HG03060 (cell line): ENCODE measurements at regions not wholly inside any gene's neighbourhood (a gene's known extent, or its start where the extent isn't known, plus 50 kb on each side); places are given as distances from the start of the nearest gene placed in this dataset.

ENCODE experiments used
- ATAC-seq: cut with Tn5 transposase; IDR thresholded peaks from one replicate; pipeline ENCODE4 v1.9.1; 2021; ENCODE audit warnings: low read depth, moderate number of reproducible peaks; ENCODE audit not compliant: unreplicated experiment

DNA sequence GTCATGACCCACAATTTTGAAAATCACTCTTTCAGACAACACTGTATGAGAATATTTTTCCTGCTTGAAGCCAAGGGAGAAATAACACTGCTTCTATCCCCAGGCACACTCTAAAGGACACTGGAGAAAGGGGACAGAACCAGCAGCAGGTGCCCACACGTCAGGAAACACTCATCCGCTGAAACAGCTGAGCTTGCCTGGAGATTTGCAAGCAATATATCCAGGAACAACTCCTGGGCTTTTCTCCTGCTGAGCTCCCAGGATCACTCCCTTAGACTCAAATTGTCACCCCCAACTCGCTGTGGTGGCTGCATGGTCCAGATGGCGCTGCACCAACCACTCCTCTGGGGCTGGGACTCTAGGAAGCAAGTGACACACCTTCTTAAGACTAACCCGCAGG is 186.7 kb downstream of the ARL4C start:
- no peak for ATAC-seq

DNA sequence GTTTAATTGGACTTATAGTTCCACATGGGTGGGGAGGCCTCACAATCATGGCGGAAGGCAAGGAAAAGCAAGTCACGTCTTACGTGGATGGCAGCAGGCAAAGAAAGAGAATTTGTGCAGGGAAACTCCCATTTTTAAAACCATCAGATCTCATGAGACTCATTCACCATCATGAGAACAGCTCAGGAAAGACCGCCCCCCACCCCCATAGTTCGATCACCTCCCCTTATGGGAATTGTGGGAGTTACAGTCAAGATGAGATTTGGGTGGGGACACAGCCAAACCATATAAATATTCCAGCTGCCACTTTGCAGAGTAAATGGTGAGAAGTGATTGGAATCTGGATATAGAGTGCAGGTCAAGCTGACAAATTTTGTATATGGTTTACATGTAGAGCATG is 187.4 kb downstream of the ARL4C start:
- ATAC-seq: no peak

DNA sequence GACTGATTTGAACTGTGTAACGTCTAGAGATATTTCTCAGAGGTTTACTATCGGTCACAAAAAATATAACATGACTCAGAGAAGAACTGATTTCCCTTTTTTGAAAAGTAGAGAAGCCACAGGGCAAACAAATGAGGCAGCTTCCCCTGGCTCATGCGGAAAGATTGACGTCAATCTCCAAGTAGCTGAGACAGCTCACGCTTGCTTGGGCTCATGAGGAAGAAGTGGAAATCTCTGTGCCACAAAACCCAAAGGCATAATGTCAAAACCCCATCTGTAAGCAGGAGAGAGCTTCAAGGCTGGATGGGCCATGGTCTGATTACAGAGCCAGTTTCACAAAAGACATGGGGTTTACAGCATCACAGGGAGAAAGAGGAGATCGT is 188.1 kb downstream of the ARL4C start:
- ATAC-seq: peak; percentile 93

DNA sequence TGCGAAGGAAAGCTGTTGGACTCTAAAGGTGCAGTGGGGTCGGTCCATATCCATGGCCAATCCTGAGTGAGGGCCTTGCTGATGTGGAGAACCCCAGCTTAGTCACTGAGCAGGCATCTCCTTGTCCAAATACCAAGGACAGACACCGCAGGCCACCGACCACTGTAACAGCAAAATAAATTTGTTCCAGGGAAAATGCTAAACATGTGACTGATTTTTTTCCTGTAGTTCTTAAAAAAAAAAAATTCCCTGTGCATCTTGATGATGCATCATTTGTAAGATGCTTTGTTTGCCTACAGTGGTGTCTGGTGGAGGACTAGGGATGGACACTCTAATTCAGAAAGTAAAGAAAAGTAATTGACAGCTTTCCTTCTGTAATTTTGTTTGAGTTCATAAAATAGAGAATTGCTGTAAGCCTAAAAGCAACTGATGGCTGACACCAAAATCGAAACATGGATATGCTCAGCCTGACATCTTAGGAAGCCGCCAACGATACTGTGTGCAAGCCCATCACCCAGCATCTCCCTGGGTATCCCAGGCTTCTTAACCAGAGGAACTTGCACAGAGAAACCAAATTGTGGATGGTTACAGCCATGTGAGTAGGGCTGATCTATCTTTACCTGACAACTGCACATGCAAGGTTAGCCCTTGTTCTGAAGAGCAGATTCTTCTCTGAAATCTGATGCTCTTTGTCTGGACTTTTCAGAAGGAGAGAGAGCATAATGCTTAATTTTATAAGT is 188.6 kb downstream of the ARL4C start:
- no peak for ATAC-seq

DNA sequence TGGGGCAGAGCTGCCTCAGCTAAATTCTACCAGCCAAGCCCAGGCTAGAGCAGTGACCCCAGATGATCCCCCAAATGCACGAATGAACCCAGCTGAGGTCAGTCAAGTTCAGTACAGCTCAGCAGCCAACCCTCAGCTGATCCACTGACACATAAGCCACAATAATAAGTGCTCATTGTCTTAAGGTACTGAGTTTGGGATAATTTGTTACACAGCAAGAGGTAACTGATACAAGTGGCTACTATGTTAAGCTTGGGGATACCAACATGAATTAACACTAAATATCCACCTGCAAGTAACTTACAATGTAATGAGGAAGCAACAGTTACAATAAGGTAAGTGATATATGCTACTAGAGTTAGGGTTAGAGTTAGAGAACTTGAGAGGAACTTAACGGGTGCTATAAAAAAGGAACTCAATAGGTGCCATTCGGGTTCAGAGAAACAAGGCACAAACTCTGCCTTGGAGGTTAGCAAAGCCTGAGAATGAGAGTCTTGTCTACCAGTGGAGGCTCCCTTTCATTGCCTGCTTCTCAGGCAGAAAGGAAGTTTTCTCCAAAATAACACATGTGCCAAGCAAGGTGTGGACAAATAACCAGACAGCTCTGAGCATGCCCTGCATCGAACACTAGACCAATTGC is 189.4 kb downstream of the ARL4C start:
- no peak for ATAC-seq

DNA sequence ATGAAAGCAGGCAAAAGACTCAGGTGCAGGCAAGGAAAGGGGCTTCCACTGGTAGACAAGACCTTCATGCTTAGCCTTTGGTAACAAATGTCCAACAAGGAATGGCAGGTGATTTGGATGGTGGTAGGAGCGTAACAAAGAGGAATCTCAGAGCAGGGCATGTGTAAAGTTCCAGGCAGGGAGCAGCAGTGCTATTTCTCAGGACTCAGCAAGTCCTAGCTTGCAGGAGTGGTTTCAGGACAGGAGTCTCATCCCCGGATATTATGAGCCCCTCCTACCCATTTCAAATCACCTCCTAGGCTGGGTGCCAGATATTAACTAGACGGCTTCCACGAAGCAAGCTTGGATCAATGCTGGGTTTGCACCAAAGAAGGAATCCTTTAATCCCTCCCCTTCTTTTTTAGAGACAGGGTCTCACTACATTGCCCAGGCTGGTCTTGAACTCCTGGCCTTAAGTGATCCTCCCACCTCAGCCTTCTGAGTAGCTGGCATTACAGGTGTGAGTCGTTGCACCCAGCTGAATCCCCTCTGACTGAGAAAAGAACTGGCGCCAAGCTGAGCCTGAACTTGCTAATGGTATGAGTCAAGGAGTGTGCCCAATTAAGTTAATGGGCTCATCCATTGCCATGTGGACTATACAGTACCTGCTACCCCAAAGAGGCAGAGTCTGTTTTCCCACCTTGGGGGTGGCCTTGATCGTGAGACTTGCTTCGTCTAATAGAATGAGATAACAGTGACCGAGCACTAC is 190.3 kb downstream of the ARL4C start:
- ATAC-seq: no peak

DNA sequence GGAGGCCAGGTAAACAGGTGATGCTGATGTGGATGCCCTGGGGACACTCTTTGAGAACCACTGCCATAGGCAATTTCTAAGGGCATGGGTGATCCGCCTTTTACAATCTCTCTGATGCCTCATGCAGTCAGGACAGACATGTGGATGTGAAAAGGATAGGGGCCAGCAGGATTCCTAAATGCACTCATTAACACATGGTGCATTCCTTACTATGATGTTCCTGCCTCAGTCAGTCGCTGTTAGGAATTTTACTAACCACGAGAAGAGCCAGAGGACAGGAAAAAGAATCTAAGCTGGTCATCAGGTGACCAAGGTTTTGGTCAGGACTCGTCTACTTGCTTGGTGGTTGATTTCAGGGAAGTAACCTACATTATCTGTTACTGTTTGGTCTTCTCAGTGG is 191.0 kb downstream of the ARL4C start:
- ATAC-seq: no peak

DNA sequence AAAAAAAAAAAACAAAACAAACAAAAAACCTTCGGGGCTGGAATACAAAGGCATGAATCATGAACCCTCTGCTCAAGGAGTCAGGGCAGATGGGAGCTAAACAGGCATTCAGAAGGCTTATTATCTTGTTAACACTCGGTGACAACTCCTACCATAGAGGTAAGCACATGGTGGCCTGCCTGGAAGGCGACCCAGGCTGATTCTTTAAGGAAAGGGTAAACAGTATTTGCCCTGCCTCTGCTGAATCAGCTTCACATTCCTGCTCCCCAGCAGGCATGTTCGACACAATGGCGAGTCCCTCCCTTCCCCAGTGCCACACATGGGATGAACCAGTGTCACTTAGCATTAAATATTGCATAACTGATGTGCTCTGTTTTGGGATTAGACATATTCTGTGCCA is 191.9 kb downstream of the ARL4C start:
- ATAC-seq: no peak

DNA sequence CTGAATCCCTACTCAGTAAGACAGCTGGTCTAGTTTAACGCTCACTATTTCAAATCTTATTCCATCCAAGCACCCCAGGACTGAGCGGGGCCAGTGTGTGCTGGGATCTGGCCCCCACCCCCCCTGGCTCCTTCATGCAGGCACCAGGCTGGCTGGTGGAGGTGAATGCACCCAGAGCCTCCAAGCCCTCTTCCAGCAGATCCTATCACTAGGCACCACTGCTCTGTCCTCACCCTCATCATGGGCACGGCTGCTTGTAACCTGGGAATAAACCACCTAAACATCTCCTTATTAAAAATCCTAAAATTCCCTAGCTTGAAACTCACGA is 194.3 kb downstream of the ARL4C start:
- ATAC-seq: no peak

DNA sequence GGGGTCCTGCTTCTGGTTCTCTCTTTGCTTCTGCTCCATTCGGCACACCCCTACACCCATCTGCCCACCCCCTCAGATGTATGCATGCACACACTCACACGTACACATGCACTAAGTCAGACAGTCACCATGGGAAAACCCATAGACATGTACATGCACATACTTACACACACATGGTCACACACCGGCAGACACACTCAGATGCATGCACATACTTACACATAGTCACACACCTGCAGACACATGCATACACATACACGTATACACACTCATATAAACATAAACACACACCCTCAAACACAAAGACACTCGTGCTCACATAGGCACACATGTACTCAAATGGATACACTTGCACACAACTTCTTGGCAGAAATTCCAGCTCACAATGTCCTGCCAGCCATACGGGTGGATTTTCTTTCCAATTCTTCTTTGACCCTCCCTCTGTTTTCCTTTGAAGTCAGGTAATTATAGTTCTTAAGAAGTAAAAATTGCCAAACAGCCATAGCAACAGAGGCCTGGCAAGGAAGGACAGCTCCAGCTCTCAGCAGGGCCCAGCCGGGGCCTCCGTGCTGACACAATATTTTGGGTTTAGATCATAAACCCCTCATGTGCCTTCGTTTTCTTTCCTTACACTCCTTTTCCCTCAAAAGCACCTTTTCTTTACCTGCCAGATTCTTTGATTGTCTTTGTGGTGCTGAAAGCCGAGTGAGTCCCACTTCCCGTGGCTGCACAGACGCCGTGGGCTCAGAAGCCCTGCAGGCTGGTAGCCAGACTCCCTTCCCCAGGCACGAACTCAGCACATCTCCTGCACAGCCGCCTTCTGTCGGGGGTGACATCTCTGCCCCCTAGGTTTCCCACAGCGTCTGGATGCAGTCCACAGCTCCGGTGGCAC is 195.7 kb downstream of the ARL4C start:
- no peak for ATAC-seq

DNA sequence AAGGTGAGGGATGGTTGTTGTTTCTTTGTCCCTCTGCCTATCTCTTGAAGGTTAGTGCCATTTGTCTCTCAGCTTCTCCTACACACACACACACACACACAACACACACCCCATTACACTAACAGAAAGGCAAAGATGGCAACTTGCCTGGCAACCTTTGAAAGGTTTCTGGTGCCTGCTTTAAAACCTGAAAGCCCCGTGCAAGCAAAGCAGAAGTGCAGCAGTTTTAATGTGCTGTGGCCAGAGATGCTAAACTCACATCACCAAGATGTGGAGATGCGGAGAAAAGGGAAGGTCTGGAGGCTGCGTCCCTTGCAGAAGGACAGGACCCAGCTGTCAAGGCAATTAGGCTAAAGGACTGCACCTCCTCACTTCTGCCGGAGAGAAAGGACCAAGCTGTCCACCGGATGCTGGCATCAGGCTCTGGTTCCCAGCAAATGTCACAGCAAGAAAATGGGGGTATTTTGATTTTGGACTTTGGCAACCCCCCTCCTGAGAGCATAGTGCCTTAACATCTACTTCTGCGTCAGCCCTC is 196.4 kb downstream of the ARL4C start:
- no peak for ATAC-seq

DNA sequence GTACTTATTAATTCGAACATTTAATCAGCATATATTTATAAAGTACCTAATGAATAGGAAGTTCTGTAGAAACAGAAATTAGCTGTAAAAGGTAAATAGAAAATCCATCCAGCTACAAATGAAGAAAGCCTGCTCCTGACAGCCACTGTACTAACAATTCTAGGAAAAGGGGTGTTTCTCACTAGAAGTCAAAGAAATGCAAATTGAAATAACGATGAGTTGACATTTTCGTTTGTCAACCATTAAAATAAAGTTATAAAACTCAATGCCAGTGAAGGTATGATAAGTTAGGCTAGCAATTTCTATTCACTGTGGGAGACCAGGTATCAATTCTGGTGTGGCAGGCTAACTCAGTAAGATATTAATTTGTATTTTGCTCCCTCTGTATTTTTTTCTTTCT is 198.0 kb downstream of the ARL4C start:
- ATAC-seq: no peak

DNA sequence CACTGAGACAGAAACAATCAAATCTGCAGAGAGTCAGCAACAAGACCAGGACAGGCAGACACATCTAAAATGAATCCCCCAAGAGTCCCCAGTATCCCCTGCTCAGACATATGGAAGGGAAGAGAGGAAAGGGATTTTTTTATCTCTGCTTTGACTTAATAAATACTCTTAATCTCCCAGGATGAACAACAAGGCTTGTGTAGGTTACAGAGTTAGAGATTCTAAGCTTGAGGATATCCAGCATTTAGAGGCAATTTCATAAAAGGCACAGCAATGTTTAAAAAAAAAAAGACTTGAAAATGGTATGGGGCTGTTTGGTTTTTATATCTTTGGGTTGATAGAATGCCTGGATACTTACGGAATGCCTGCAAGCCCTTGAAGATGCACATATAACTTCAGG is 199.9 kb downstream of the ARL4C start:
- no peak for ATAC-seq

DNA sequence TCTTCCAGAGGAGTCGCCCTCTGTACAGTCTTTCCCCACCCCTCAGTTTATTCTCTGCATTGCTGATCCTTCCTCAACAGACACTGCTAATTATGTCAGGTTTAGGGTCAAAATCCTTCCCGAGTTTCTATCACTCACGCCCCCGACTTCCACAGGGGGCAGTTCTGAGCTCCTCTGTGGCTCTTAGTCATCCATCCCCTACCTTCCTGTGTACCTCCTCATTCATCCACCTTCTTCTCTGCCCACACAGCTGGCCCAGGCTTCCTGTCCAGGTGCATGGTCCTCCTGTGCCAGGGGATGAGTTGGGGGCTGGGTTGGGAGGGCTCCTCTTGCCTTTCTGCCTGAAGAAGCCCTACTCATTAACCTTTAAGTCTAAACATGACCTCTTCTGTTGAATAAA is 202.9 kb downstream of the ARL4C start:
- no peak for ATAC-seq

DNA sequence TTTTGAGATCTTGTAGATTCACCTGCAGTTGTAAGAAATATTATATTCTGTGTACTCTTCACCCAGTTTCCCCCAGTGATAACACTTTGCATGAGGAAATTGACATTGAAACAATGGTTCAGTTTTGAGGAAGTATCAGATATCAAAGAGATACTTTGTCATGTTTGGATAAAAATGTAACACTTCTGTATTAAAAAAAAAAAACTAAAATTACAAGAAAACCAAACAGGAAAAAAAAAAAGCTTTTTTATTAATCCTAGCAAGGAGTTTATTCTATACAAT is 204.0 kb downstream of the ARL4C start:
- ATAC-seq: no peak

DNA sequence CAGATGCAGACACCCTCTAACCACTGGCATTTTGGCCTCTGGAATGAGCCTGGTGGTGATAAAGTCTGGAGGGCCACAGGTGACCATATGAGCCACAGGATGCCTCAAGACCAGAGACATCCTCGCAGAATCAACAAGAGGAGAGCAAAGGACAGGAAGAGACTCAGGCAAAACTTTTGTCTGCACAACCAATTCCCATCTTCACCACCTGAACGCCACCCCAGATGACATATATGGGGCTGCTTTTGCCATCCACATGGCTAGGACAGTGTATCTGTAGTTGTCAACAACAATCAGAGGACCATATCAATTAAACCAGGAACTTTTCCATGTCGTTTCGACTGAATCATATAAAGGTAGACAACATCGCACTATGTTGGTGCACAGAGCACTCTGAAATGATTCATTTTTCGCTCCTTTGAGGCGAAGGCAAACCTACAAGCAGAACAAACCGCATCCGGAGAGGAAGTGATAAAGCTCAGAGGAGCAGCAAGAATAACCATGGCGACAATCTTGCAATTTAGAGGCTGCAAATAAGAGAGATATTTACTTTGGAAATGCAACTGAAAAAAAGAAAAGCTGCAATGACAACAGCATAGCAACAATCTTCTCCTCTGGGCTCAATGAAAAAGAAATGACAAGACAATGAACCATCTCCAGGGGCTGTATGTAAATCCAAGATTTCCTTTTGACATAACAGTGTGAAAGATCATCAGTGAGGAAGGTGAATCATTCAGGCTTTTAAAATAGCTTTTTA is 204.5 kb downstream of the ARL4C start:
- ATAC-seq: peak; percentile 52

DNA sequence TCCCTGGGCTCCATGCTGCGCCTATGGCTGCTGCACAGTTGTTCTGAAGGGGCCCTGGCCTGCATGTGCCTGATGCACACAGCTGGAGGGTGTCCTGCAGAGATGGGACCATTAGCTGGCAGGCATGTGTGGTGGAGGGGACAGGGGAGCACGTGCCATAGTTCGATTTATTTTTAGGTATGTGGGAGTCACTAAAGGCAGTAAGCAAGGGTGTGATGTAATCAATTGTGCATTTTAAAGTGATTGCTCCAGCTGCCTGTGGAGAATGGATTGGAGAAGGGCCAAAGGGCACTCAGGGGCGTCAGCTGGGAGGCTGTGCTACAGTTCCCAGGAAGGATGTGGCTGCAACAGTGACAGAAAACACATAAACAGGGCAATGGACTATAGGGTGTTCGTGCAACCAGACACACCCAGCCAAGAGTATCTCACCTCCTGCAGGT is 205.1 kb downstream of the ARL4C start:
- peak; percentile 7 for ATAC-seq

DNA sequence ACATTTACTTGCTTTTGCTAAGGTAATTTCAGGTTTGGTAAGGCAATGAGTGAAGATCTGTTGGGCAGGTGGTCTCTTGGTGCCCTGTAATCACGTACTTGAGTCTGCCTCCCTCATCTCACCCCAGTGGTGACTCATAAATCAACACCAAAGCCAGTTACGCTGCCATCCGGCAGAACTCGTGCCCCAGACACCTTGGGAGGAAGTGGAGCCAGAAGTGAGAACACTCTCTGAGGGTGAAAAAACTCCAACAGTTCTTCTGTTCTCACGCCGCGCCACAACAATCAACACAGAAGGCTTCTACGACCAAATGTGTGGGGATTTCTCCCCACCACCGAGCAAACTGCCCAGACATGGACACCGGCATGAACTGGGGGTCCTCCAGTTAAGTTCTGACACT is 206.2 kb downstream of the ARL4C start:
- ATAC-seq: no peak

DNA sequence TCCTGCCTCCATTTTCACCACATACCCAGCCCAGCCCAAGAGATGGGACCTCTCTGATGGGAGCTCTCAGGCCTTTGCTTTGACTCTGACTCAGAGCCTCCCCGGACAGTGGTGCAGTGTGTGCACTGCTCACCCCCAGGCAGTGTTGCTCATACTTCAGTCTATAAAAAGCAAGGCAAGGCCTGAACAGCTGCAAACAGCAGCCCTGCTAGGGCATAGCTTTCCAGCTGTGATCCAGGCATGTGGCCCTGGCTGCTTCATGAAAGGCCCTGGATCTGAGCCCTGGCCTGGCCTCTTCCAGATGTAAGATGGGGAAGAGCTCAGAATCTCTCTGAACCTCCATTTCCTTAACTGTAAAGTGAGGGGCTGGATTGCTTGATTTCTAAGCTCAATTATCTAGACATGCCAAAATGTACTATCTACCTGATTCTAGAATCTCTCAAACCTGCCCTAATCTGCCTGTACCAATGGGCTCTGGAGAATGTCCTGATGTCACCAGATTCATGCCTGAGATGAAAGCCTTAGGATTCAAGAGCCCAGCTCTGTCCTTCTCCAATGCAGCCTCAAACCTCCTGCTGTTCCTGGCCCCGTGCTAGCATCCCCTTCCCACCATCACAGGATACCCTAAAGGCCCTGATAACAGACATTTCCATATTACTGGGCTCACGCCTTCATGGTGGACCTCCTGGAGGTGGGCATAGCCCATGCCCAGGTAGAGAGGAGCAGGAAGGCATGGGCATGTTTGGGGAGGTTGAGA is 206.9 kb downstream of the ARL4C start:
- ATAC-seq: no peak
